ENCODE measurements at regions not wholly inside any gene's neighbourhood (a gene's known extent, or its start where the extent isn't known, plus 50 kb on each side); places are given as distances from the start of the nearest gene placed in this dataset.

DNA sequence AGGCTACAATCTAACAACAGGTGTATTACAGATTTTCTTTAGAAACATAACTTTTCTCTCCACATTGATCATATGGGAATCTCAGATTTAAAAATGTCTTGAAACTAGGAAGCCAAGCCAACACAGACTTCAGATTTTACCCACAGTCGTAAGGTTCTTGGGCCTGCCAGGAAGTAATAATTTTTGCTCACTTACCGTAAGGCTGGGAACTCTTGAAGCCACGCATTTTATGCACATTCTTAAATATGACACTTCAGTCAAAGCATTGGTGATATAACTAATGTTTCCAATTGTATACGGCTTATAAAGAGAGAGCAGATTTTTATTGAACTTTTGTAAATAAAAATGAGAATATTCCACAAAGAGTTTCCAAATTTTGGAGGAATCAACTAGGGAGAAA lies 328.9 kb upstream of the TRPC7 start:
- DNase-seq (ENCODE audit: low read depth, low spot score), result no peak
- Histone ChIP-seq H3K9me3 (replicated peaks; ENCODE audit: control insufficient read depth, insufficient read depth, low read length) (no peaks in the 10 kb centered on the region), H4K20me1 (ENCODE audit: control insufficient read depth, insufficient read depth) (no peaks in the 10 kb centered on the region), H3K36me3 (ENCODE audit: control insufficient read depth in 2 of 2, insufficient read depth in 2 of 2, low read length in 1 of 2) (no peaks in the 10 kb centered on the region), H2AFZ (ENCODE audit: control insufficient read depth, low read depth, low read length) (no peak overlapping the region), H3K79me2 (ENCODE audit: control insufficient read depth, insufficient read depth, low read length) (no peaks in the 10 kb centered on the region), H3K4me1 (ENCODE audit: control insufficient read depth, insufficient read depth, low read length) (no peaks in the 10 kb centered on the region), H3K27me3 (replicated peaks in 1 of 2; ENCODE audit: control insufficient read depth in 2 of 2, insufficient read depth in 2 of 2, low read length in 1 of 2) (no peaks in the 10 kb centered on the region; a peak in 1 of 4 replicates), H3K9ac (ENCODE audit: control insufficient read depth, insufficient read depth, low read length) (no peak overlapping the region), H3K27ac (ENCODE audit: control insufficient read depth, insufficient read depth) (no peak overlapping the region), H3K4me2 (ENCODE audit: control insufficient read depth, insufficient read depth) (no peak overlapping the region), H3K4me3 (no peak overlapping the region)
- FAIRE-seq, result no peak
- TF ChIP-seq IRF5 (IDR thresholded peaks at IDR 0.05; ENCODE audit: borderline replicate concordance), result no peak
- no peak for TF ChIP-seq NKRF (conservative IDR thresholded peaks at IDR 0.05)
- no peak for TF ChIP-seq RAD21 (IDR thresholded peaks at IDR 0.05; ENCODE audit: insufficient read depth, low read depth, low read length)
- TF ChIP-seq, protein P1, sequence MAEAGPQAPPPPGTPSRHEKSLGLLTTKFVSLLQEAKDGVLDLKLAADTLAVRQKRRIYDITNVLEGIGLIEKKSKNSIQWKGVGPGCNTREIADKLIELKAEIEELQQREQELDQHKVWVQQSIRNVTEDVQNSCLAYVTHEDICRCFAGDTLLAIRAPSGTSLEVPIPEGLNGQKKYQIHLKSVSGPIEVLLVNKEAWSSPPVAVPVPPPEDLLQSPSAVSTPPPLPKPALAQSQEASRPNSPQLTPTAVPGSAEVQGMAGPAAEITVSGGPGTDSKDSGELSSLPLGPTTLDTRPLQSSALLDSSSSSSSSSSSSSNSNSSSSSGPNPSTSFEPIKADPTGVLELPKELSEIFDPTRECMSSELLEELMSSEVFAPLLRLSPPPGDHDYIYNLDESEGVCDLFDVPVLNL (IDR thresholded peaks at IDR 0.05; ENCODE audit: low read depth, low read length), result no peak
- TF ChIP-seq EED (IDR thresholded peaks at IDR 0.05; ENCODE audit: low read depth), result no peak
- TF ChIP-seq BRCA1 (IDR thresholded peaks at IDR 0.05; ENCODE audit: low read depth, low read length), result no peak
- no peak for TF ChIP-seq MEF2A (IDR thresholded peaks at IDR 0.05; ENCODE audit: insufficient read depth, low read depth, low read length)
- TF ChIP-seq MXI1 (IDR thresholded peaks at IDR 0.05; ENCODE audit: low read depth, low read length), result no peak
- no peak for TF ChIP-seq PAX8 (IDR thresholded peaks at IDR 0.05)
- TF ChIP-seq ZSCAN29 (IDR thresholded peaks at IDR 0.05), result no peak
- TF ChIP-seq CREB1 (IDR thresholded peaks at IDR 0.05; ENCODE audit: low read depth), result no peak
- BruUV-seq (replicated peaks), result no TSS peak
- ChIA-PET POLR2A (no interaction called here), RAD21 (ENCODE audit: unreplicated experiment) (no interaction called here), SMC1A (ENCODE audit: uncharacterized antibody, unreplicated experiment) (no interaction called here), CTCF (no interaction called here)
- intact Hi-C loops (cut with micrococcal nuclease; ENCODE audit: unreplicated experiment) (no loop called here), in situ Hi-C loops (cut with MboI) (no loop called here)
- 40% methylated on average over 4 of the region's 4 CpGs for WGBS (ENCODE audit: insufficient coverage, insufficient replicate concordance, low lambda C conversion rate, missing lambda C conversion rate)
- no peak for ATAC-seq

All from GM12878 (cell line).